ENCODE measurements at regions not wholly inside any gene's neighbourhood (a gene's known extent, or its start where the extent isn't known, plus 50 kb on each side); places are given as distances from the start of the nearest gene placed in this dataset.

DNA sequence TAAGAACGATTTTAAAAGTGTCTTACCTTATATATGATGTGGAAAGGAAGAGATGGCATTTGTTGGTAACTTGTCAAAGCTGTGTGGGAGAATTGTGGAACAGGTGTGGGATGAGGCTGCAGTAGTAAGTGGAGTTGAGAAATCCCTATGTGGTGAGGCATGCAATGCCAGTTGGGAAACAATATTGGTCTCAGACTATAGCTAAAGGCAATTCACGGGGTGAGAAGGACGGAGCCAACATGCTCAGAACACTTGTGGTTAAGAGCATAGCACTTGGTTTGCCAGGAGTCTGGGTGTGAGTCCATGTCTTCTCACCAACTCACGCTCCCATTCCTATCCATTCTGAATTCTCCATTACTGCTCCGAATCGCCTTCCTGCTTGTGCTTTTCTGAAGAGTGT lies 615.6 kb upstream of the ADAMTS9 start:
- peaks cover 21% of the 10 kb centered on the region for H3K27me3 Mint-ChIP-seq (ENCODE audit: unreplicated experiment)
- H3K4me3 Mint-ChIP-seq (ENCODE audit: unreplicated experiment): no peak overlapping the region
- no peaks in the 10 kb centered on the region for H3K9me3 Mint-ChIP-seq (ENCODE audit: unreplicated experiment)
- H3K4me1 Mint-ChIP-seq (ENCODE audit: unreplicated experiment): no peaks in the 10 kb centered on the region
- H3K36me3 Mint-ChIP-seq (ENCODE audit: unreplicated experiment): no peaks in the 10 kb centered on the region
- TF ChIP-seq, protein P1, sequence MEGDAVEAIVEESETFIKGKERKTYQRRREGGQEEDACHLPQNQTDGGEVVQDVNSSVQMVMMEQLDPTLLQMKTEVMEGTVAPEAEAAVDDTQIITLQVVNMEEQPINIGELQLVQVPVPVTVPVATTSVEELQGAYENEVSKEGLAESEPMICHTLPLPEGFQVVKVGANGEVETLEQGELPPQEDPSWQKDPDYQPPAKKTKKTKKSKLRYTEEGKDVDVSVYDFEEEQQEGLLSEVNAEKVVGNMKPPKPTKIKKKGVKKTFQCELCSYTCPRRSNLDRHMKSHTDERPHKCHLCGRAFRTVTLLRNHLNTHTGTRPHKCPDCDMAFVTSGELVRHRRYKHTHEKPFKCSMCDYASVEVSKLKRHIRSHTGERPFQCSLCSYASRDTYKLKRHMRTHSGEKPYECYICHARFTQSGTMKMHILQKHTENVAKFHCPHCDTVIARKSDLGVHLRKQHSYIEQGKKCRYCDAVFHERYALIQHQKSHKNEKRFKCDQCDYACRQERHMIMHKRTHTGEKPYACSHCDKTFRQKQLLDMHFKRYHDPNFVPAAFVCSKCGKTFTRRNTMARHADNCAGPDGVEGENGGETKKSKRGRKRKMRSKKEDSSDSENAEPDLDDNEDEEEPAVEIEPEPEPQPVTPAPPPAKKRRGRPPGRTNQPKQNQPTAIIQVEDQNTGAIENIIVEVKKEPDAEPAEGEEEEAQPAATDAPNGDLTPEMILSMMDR (IDR thresholded peaks at IDR 0.05): no peak
- no peak for DNase-seq (ENCODE audit: extremely low spot score, unreplicated experiment)
- H3K27ac Mint-ChIP-seq (ENCODE audit: unreplicated experiment): no peak overlapping the region

GRCh38 chr3:65291448-65292125 lies 603.8 kb upstream of the ADAMTS9 start:
- Mint-ChIP-seq H3K27me3 (ENCODE audit: unreplicated experiment) (peaks cover 10% of the 10 kb centered on the region), H3K4me3 (ENCODE audit: unreplicated experiment) (no peak overlapping the region), H3K27ac (ENCODE audit: unreplicated experiment) (no peak overlapping the region), H3K9me3 (ENCODE audit: unreplicated experiment) (no peaks in the 10 kb centered on the region), H3K36me3 (ENCODE audit: unreplicated experiment) (no peaks in the 10 kb centered on the region), H3K4me1 (ENCODE audit: unreplicated experiment) (no peaks in the 10 kb centered on the region)
- no peak for DNase-seq (ENCODE audit: extremely low spot score, unreplicated experiment)
- TF ChIP-seq, protein P1 (IDR thresholded peaks at IDR 0.05): no peak

DNA sequence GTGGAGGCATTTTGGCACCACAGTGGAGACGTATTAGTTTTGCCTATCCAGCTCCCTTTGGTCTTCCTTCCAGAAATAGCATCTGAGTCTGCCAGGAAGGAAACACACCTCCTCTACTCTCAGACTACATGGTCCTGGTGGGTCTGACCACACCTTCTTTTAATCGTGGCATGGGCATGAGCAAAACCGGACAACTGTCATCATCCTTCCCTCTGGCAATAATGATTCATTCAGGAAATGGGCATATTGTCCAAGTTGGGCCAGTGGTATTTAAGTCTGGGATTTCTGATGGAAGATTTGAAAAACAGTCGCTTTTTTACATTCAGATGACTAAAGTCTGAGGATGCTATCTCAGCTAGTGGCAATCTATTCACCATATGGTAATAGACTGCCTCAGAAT lies 601.0 kb upstream of the ADAMTS9 start:
- Mint-ChIP-seq H3K4me3 (ENCODE audit: unreplicated experiment) (no peak overlapping the region), H3K27me3 (ENCODE audit: unreplicated experiment) (peaks cover 14% of the 10 kb centered on the region), H3K9me3 (ENCODE audit: unreplicated experiment) (no peaks in the 10 kb centered on the region)

DNA sequence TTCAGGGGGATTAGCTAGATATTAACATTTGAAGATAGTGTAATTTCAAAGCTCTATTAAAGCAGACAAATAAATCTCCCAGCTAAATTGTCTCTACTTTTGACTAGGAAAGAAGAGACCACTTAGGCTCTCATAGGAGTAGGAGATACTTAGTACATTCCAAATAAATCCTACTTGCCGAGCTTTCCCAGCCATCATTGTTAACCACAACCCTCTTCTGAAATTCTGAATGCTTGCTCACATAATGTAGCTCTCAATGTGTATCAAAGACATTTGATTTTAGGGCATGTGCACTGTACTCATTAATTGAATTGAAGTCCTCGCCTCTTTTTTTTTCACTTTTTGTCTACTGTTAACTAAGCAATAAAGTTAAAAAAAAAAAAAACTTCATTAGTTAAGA lies 598.2 kb upstream of the ADAMTS9 start:
- TF ChIP-seq, protein P1 (IDR thresholded peaks at IDR 0.05): no peak
- Mint-ChIP-seq H3K4me3 (ENCODE audit: unreplicated experiment) (no peak overlapping the region), H3K36me3 (ENCODE audit: unreplicated experiment) (no peaks in the 10 kb centered on the region), H3K9me3 (ENCODE audit: unreplicated experiment) (no peaks in the 10 kb centered on the region), H3K27ac (ENCODE audit: unreplicated experiment) (no peak overlapping the region), H3K27me3 (ENCODE audit: unreplicated experiment) (peaks cover 9% of the 10 kb centered on the region), H3K4me1 (ENCODE audit: unreplicated experiment) (no peaks in the 10 kb centered on the region)
- no peak for DNase-seq (ENCODE audit: extremely low spot score, unreplicated experiment)

More for the DNA sequence above, 601.0 kb upstream of the ADAMTS9 start:
- TF ChIP-seq, protein P1 (IDR thresholded peaks at IDR 0.05): no peak
- Mint-ChIP-seq H3K4me1 (ENCODE audit: unreplicated experiment) (no peaks in the 10 kb centered on the region), H3K36me3 (ENCODE audit: unreplicated experiment) (no peaks in the 10 kb centered on the region), H3K27ac (ENCODE audit: unreplicated experiment) (no peak overlapping the region)
- DNase-seq (ENCODE audit: extremely low spot score, unreplicated experiment): no peak

GRCh38 chr3:65284961-65285360 lies 597.2 kb upstream of the ADAMTS9 start:
- H3K4me3 Mint-ChIP-seq (ENCODE audit: unreplicated experiment): no peak overlapping the region
- H3K27me3 Mint-ChIP-seq (ENCODE audit: unreplicated experiment): peaks cover 13% of the 10 kb centered on the region
- no peaks in the 10 kb centered on the region for H3K36me3 Mint-ChIP-seq (ENCODE audit: unreplicated experiment)
- no peak overlapping the region for H3K27ac Mint-ChIP-seq (ENCODE audit: unreplicated experiment)
- no peaks in the 10 kb centered on the region for H3K4me1 Mint-ChIP-seq (ENCODE audit: unreplicated experiment)
- no peaks in the 10 kb centered on the region for H3K9me3 Mint-ChIP-seq (ENCODE audit: unreplicated experiment)
- TF ChIP-seq, protein P1 (IDR thresholded peaks at IDR 0.05): no peak
- DNase-seq (ENCODE audit: extremely low spot score, unreplicated experiment): no peak

Data from osteocyte (in vitro differentiated cells).